Limb (tissue), 2 donors: ENCODE measurements at regions not wholly inside any gene's neighbourhood (a gene's known extent, or its start where the extent isn't known, plus 50 kb on each side); places are given as distances from the start of the nearest gene placed in this dataset.

Source experiments
- DNase-seq, 2 donors: peaks; one replicate each; pipeline ENCODE4 v3.0.0-alpha.2; 2016; ENCODE audit errors: extremely low spot score in 2 of 2

- DNase-seq, result no peak
These were observed 1224.1 kb upstream of the CADM2 start for GRCh38 chr3:83734656-83735055.

- no peak for DNase-seq
These were observed 1220.6 kb upstream of the CADM2 start for GRCh38 chr3:83738202-83738601.

- no peak for DNase-seq
These were observed 1218.3 kb upstream of the CADM2 start for GRCh38 chr3:83740504-83740903.

- DNase-seq, result peak in 1 of 2 donors; percentile 28
These were observed 1192.8 kb upstream of the CADM2 start for GRCh38 chr3:83765956-83766355.

- DNase-seq, result no peak
These were observed 1188.8 kb upstream of the CADM2 start for GRCh38 chr3:83769791-83770663.

- DNase-seq, result no peak
These were observed 1188.0 kb upstream of the CADM2 start for GRCh38 chr3:83770664-83771402.

- DNase-seq, result no peak
These were observed 1156.0 kb upstream of the CADM2 start for GRCh38 chr3:83802801-83803200.

GRCh38 chr3:83807511-83807910 lies 1151.3 kb upstream of the CADM2 start:
- no peak for DNase-seq

GRCh38 chr3:83813176-83813575 lies 1145.6 kb upstream of the CADM2 start:
- DNase-seq, result no peak

- no peak for DNase-seq
These were observed 1142.1 kb upstream of the CADM2 start for GRCh38 chr3:83816653-83817052.

- DNase-seq, result no peak
These were observed 1137.3 kb upstream of the CADM2 start for GRCh38 chr3:83821506-83821905.

GRCh38 chr3:83823095-83823494 lies 1135.7 kb upstream of the CADM2 start:
- DNase-seq, result no peak

GRCh38 chr3:83835040-83835439 lies 1123.7 kb upstream of the CADM2 start:
- DNase-seq, result no peak

- DNase-seq, result no peak
These were observed 1116.3 kb upstream of the CADM2 start for GRCh38 chr3:83842511-83842910.

- no peak for DNase-seq
These were observed 1115.1 kb upstream of the CADM2 start for GRCh38 chr3:83843716-83844115.

- no peak for DNase-seq
These were observed 1109.6 kb upstream of the CADM2 start for GRCh38 chr3:83849106-83849730.

- DNase-seq, result no peak
These were observed 1095.4 kb upstream of the CADM2 start for GRCh38 chr3:83863380-83863779.

- no peak for DNase-seq
These were observed 1089.8 kb upstream of the CADM2 start for GRCh38 chr3:83868909-83869567.

- no peak for DNase-seq
These were observed 1085.2 kb upstream of the CADM2 start for GRCh38 chr3:83873550-83873949.

GRCh38 chr3:83877910-83878309 lies 1080.9 kb upstream of the CADM2 start:
- peak in 1 of 2 donors; percentile 32 for DNase-seq

- DNase-seq, result no peak
These were observed 1076.1 kb upstream of the CADM2 start for GRCh38 chr3:83882701-83883100.
